HepG2 (cell line): ENCODE measurements at regions not wholly inside any gene's neighbourhood (a gene's known extent, or its start where the extent isn't known, plus 50 kb on each side); places are given as distances from the start of the nearest gene placed in this dataset.

Experiments used
- MIXL1 ChIP-seq: IDR thresholded peaks from 2 replicates; pipeline ENCODE4 v1.6.1; 2016
- MTA1 ChIP-seq: sonication (generic); formaldehyde crosslinking; IDR thresholded peaks from 2 replicates; pipeline ENCODE4 v1.4.0; 2020; ENCODE audit warnings: missing genetic modification reagents, mild to moderate bottlenecking, borderline replicate concordance
- MTA3 ChIP-seq: sonication (generic); formaldehyde crosslinking; IDR thresholded peaks from 2 replicates; pipeline ENCODE4 v1.4.0; 2020; ENCODE audit warnings: missing genetic modification reagents
- POLR2A ChIP-seq, 2 experiments: IDR thresholded peaks; 2 replicates each; pipeline ENCODE4 v1.6.1; 2011; ENCODE audit warnings: low read depth in 2 of 2, low read length in 2 of 2, mild to moderate bottlenecking in 1 of 2, moderate library complexity in 1 of 2; ENCODE audit not compliant: insufficient read depth in 1 of 2
- RFX5 ChIP-seq: IDR thresholded peaks from 2 replicates; pipeline ENCODE4 v1.6.1; 2011; ENCODE audit warnings: low read depth, low read length, improper control_type of control experiment
- TEAD2 ChIP-seq: sonication (generic); formaldehyde crosslinking; IDR thresholded peaks from 2 replicates; pipeline ENCODE4 v1.9.0; 2021; ENCODE audit warnings: missing genetic modification reagents
- ZNF33A ChIP-seq: sonication (generic); formaldehyde crosslinking; IDR thresholded peaks from 2 replicates; pipeline ENCODE4 v1.5.1; 2020; ENCODE audit warnings: missing genetic modification reagents, mild to moderate bottlenecking, moderate library complexity, borderline replicate concordance
- ZNF510 ChIP-seq: sonication (generic); formaldehyde crosslinking; IDR thresholded peaks from 2 replicates; pipeline ENCODE4 v1.4.0; 2020; ENCODE audit warnings: low read depth, mild to moderate bottlenecking, missing genetic modification reagents
- ZZZ3 ChIP-seq: sonication (generic); formaldehyde crosslinking; IDR thresholded peaks from 2 replicates; pipeline ENCODE4 v1.4.0; 2020; ENCODE audit warnings: missing genetic modification reagents, mild to moderate bottlenecking, borderline replicate concordance
- TF ChIP-seq, protein P1 (sequence below): sonication (generic); formaldehyde crosslinking; IDR thresholded peaks from 2 replicates; pipeline ENCODE4 v1.5.0; 2020; ENCODE audit warnings: mild to moderate bottlenecking, missing genetic modification reagents, moderate library complexity

DNA sequence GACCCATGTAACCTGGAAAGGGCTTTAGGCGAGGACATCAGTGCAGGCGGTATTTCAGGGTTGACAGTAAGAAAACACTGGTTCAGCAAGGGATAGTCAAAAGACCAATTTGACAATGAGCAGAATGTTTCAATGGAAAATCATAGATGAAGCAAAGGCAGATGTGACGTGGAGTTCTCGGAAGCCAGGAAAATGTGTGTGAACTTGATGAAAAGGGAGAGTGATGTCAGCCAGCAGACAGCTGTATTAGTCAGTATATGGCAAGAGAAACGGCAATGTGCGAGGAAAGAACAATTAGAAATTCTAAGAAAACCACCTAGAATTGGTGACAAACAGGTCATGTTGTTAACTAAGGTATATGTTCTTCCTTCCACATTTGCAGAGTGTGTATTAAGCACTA is 503.9 kb upstream of the DAB2 start:
- TF ChIP-seq RFX5 (no peak), MTA1 (no peak), ZZZ3 (CRISPR knock-in tag) (no peak), MTA3 (no peak), ZNF510 (no peak), ZNF33A (no peak), TEAD2 (CRISPR knock-in tag) (no peak), MIXL1 (CRISPR knock-in tag) (no peak), POLR2A (IDR thresholded peaks at IDR 0.05; ENCODE audit: insufficient read depth in 1 of 2, low read depth in 2 of 2, low read length in 2 of 2) (no peak)
- TF ChIP-seq, protein P1, sequence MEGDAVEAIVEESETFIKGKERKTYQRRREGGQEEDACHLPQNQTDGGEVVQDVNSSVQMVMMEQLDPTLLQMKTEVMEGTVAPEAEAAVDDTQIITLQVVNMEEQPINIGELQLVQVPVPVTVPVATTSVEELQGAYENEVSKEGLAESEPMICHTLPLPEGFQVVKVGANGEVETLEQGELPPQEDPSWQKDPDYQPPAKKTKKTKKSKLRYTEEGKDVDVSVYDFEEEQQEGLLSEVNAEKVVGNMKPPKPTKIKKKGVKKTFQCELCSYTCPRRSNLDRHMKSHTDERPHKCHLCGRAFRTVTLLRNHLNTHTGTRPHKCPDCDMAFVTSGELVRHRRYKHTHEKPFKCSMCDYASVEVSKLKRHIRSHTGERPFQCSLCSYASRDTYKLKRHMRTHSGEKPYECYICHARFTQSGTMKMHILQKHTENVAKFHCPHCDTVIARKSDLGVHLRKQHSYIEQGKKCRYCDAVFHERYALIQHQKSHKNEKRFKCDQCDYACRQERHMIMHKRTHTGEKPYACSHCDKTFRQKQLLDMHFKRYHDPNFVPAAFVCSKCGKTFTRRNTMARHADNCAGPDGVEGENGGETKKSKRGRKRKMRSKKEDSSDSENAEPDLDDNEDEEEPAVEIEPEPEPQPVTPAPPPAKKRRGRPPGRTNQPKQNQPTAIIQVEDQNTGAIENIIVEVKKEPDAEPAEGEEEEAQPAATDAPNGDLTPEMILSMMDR (CRISPR knock-in tag) = no peak
